ENCODE measurements at regions not wholly inside any gene's neighbourhood (a gene's known extent, or its start where the extent isn't known, plus 50 kb on each side); places are given as distances from the start of the nearest gene placed in this dataset.
A peak's percentile ranks its signal among the peaks of the same experiment; 100 is the strongest.
"Not testable (repeated sequence)": the region's sequence is repeated elsewhere in the genome, so short reads cannot be mapped to it uniquely, and the experiment has no call there.

DNA sequence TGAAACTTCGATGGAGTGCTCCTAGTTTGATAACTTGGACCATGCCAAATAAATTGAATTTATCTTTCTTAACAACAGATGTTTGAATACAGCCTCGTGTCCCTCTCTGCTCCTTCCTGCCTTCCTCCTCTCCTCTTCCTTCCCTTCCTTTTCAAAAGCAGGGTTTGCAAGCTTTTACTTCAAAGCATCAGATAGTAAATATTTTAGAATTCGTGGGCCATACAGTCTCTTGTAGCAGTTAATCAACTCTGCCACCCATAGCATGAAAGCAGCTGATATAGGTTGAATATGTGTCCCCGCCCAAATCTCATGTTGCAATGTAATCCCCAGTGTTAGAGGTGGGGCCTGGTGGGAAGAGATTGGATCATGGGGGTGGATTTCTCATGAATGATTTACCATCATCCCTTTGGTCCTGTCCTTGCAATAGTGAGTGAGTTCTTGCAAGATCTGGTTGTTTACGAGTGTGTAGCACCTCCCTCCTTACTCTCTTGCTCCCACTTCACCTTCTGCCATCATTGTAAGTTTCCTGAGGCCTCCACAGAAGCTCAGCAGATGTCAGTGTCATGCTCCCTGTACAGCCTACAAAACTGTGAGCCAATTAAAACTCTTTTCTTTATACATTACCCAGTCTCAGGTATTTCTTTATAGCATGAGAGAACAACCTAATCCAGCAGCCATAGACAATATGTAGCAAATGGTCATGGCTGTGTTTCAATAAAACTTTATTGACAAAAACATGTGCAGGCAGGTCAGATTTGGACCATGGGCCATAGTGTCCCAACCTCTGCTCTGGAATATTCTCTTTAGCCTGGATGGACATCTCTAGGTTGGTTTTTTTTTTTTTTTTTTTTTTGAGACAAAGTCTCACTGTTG, 102.8 kb downstream of the ALG1L2 start:
- H3K27me3 ChIP-seq; H3K9me3 ChIP-seq; H3K4me3 ChIP-seq; H3K4me1 ChIP-seq; intact Hi-C loops (cut with DNase I); H3K27ac ChIP-seq; ATAC-seq; DNase-seq; H3K36me3 ChIP-seq: not testable (repeated sequence)
- 56 to 62% (median 59%) methylated on average over 5 of the region's 5 CpGs for WGBS, 4 donors

- H3K9me3 ChIP-seq = peaks cover 0 to 16% (median 0%) of the 10 kb centered on the region in 12 donors
- WGBS, 4 donors = 9 to 33% (median 22%) methylated on average over 1 of the region's 1 CpG
- DNase-seq = not testable (repeated sequence)
Observed at GRCh38 chr3:130201272-130201671, 119.6 kb downstream of the ALG1L2 start.

GRCh38 chr3:130203633-130204032, 122.0 kb downstream of the ALG1L2 start:
- intact Hi-C loops (cut with DNase I); H3K27me3 ChIP-seq; DNase-seq; H3K27ac ChIP-seq; ATAC-seq; H3K36me3 ChIP-seq; H3K4me3 ChIP-seq; H3K4me1 ChIP-seq: not testable (repeated sequence)
- H3K9me3 ChIP-seq = peaks cover 0 to 16% (median 0%) of the 10 kb centered on the region in 12 donors
- WGBS, 4 donors = 93 to 97% (median 96%) methylated on average over 3 of the region's 3 CpGs

More at GRCh38 chr3:130201272-130201671, 119.6 kb downstream of the ALG1L2 start:
- H3K4me1 ChIP-seq; intact Hi-C loops (cut with DNase I); H3K4me3 ChIP-seq; ATAC-seq; H3K36me3 ChIP-seq; H3K27ac ChIP-seq; H3K27me3 ChIP-seq: not testable (repeated sequence)

DNA sequence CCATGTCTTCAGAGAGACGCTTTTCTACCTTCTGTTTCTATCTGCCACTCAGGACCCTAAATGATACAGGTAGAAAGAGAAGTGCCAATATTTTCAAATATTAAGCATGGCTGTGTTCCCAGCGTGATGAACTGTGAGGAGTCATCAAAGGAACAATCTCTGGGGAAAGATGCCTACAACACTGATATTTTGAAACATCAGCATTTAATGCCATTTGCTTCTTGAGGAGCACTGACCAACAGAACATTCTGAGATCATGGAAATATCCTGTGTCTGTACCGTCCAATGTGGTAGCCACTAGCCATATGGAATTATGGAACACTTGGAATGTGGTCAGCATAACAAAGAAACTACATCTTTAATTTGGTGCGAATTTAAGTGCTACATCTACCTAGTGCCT, 117.9 kb upstream of the COL6A5 start:
- no peak for DNase-seq
- H3K4me1 ChIP-seq = no peaks in the 10 kb centered on the region
- TF ChIP-seq CTCF (IDR thresholded peaks at IDR 0.05) (no peak), POLR2A (IDR thresholded peaks at IDR 0.05) (no peak)
- H3K4me3 ChIP-seq = no peak overlapping the region
- peaks cover 0 to 6% (median 0%) of the 10 kb centered on the region in 12 donors for H3K9me3 ChIP-seq
- peaks cover 0 to 7% (median 0%) of the 10 kb centered on the region in 9 donors for H3K27me3 ChIP-seq
- no peak overlapping the region for H3K27ac ChIP-seq
- ATAC-seq = no peak
- intact Hi-C loops (cut with DNase I) = no loop called here
- no peaks in the 10 kb centered on the region for H3K36me3 ChIP-seq
- 85 to 91% (median 86%) methylated on average over 4 of the region's 4 CpGs for WGBS, 4 donors

DNA sequence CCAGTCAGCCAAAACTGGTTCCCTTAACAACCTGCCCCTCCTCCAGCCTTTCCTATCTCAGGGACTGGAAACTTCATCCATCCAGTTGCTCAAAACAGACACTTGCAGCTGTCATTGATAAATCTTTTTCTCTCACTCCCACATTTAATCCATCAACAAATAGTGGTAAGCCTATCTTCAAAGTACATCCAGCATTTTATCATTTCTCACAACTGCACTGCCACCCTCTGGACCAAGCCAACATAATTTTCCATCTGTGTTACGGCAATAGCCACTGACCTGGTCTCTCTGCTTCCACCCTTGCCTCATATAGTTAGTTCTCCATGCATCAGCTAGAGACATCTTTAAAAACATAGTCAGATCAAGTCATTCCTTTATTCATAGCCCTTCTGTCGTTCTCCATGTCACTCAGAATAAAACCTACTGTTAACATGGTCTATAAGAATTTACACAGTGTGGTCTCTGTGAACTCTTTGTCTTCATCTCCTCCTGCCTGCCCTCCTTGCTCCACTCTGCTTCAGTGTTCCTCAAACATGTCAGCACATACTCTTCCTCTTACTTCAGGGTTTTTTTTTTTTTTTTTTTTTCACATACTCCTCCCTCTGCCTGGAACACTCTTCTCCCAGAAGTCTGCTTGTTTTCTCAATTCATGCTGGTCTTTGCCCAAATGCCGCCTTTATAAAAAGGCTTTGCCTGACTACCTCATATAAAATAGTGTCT, 102.5 kb upstream of the COL6A5 start:
- intact Hi-C loops (cut with DNase I) = no loop called here
- H3K4me3 ChIP-seq = no peak overlapping the region
- no peak overlapping the region for H3K27ac ChIP-seq
- 41 to 52% (median 43%) methylated on average over 3 of the region's 3 CpGs for WGBS, 4 donors
- ATAC-seq (peak in 2 of 4 donors; percentile 37 to 38), DNase-seq (no peak)
- no peaks in the 10 kb centered on the region for H3K9me3 ChIP-seq
- no peaks in the 10 kb centered on the region for H3K36me3 ChIP-seq
- TF ChIP-seq CTCF (IDR thresholded peaks at IDR 0.05) = peak in 4 of 12 donors; percentile 19 to 39 (median 30)
- TF ChIP-seq POLR2A (IDR thresholded peaks at IDR 0.05) = no peak
- H3K27me3 ChIP-seq = peaks cover 0 to 8% (median 0%) of the 10 kb centered on the region in 9 donors
- H3K4me1 ChIP-seq = no peaks in the 10 kb centered on the region

Data from heart left ventricle (tissue), 16 donors.